ENCODE measurements at regions not wholly inside any gene's neighbourhood (a gene's known extent, or its start where the extent isn't known, plus 50 kb on each side); places are given as distances from the start of the nearest gene placed in this dataset.

GRCh38 chr9:27990524-27990923 is 417.2 kb upstream of the C9orf72 start:
- Histone ChIP-seq H3K23me2 (ENCODE audit: low read depth, low read length) (no peaks in the 10 kb centered on the region), H3K79me2 (ENCODE audit: control insufficient read depth in 1 of 2, insufficient read depth in 2 of 2, low read length in 2 of 2) (no peaks in the 10 kb centered on the region), H3K23ac (ENCODE audit: insufficient read length) (no peak overlapping the region), H3K9ac (replicated peaks in 1 of 4; ENCODE audit: extremely low read depth in 1 of 4, low read depth in 3 of 4, low read length in 3 of 4) (no peak overlapping the region), H4K5ac (ENCODE audit: insufficient read length, low read depth, low read length) (no peak overlapping the region), H2BK15ac (ENCODE audit: low read length) (no peak overlapping the region), H2AK5ac (ENCODE audit: low read depth, low read length) (no peak overlapping the region), H3K18ac (ENCODE audit: extremely low read depth, low read length) (no peak overlapping the region), H2BK120ac (replicated peaks; ENCODE audit: low read depth, low read length) (no peak overlapping the region), H2BK5ac (ENCODE audit: low read depth, low read length) (no peak overlapping the region), H3K4me2 (ENCODE audit: insufficient read depth in 1 of 2, low read depth in 2 of 2, low read length in 2 of 2) (no peak overlapping the region), H3K56ac (replicated peaks; ENCODE audit: insufficient read length, low read depth, low read length) (no peak overlapping the region), H4K91ac (replicated peaks; ENCODE audit: insufficient read length, low read length) (no peak overlapping the region), H3K79me1 (ENCODE audit: low read depth, low read length) (no peaks in the 10 kb centered on the region), H2AFZ (ENCODE audit: low read length) (no peak overlapping the region), H3K9me3 (ENCODE audit: insufficient read depth in 2 of 2, low read depth in 1 of 2, low read length in 1 of 2) (no peaks in the 10 kb centered on the region), H2BK12ac (ENCODE audit: low read depth, low read length) (no peak overlapping the region), H4K8ac (ENCODE audit: extremely low read depth, insufficient read depth, low read length) (no peak overlapping the region), H3K27me3 (replicated peaks in 1 of 4; ENCODE audit: control insufficient read depth in 3 of 4, extremely low read depth in 1 of 4, insufficient read depth in 3 of 4, low read length in 3 of 4) (no peaks in the 10 kb centered on the region), H2BK20ac (ENCODE audit: low read length) (no peak overlapping the region), H3K4me1 (replicated peaks in 1 of 4; ENCODE audit: control insufficient read depth in 3 of 4, insufficient read depth in 4 of 4, low read length in 3 of 4) (peaks cover 0 to 3% (median 0%) of the 10 kb centered on the region in 4 experiments; a peak in 1 of 7 replicates), H3K14ac (ENCODE audit: insufficient read length) (no peak overlapping the region), H3K4me3 (ENCODE audit: extremely low read depth in 1 of 4, insufficient read depth in 2 of 4, low read depth in 3 of 4, low read length in 4 of 4) (no peak overlapping the region), H3K27ac (ENCODE audit: low read depth, low read length) (no peak overlapping the region), H3K4ac (replicated peaks; ENCODE audit: insufficient read length, low read depth, low read length) (no peak overlapping the region), H3K36me3 (ENCODE audit: control insufficient read depth in 2 of 4, insufficient read depth in 4 of 4, low read length in 3 of 4) (no peaks in the 10 kb centered on the region), H4K20me1 (replicated peaks in 1 of 2; ENCODE audit: control insufficient read depth in 1 of 2, insufficient read depth in 2 of 2, low read length in 2 of 2) (no peaks in the 10 kb centered on the region)
- ChIA-PET CTCF (ENCODE audit: partially characterized antibody) (interaction anchor here (1.7 kb wide), 1 partner anchor 11 kb away, joined by 6 read pairs; no protein-coding TSS in a partner anchor), POLR2A (ENCODE audit: partially characterized antibody) (no interaction called here)
- no peak for DNase-seq (ENCODE audit: low read depth in 1 of 2, low spot score in 2 of 2)
- no peak for FAIRE-seq
- 88% methylated on average over 2 of the region's 2 CpGs; no CpG with 5 or more reads in 1 of the 2 experiments for WGBS, 2 experiments (ENCODE audit: extremely low coverage in 1 of 2, insufficient coverage in 1 of 2, insufficient read length in 1 of 2, insufficient replicate concordance in 2 of 2, low coverage in 1 of 2, low lambda C conversion rate in 2 of 2, missing lambda C conversion rate in 1 of 2)
- TF ChIP-seq EGR1 (IDR thresholded peaks at IDR 0.05; ENCODE audit: borderline replicate concordance, low read depth, low read length) (no peak), SUZ12 (IDR thresholded peaks at IDR 0.05; ENCODE audit: low read length) (no peak), SP4 (IDR thresholded peaks at IDR 0.05; ENCODE audit: low read length) (no peak), SAP30 (IDR thresholded peaks at IDR 0.05; ENCODE audit: insufficient read depth, insufficient replicate concordance, low read length) (no peak), SP2 (IDR thresholded peaks at IDR 0.05; ENCODE audit: low read length) (no peak), BACH1 (IDR thresholded peaks at IDR 0.05; ENCODE audit: low read length) (no peak), POLR2AphosphoS5 (IDR thresholded peaks at IDR 0.05; ENCODE audit: low read depth, low read length) (no peak)
